Keratinocyte (primary cell): ENCODE measurements at regions not wholly inside any gene's neighbourhood (a gene's known extent, or its start where the extent isn't known, plus 50 kb on each side); places are given as distances from the start of the nearest gene placed in this dataset.

Experiments
- DNase-seq: peaks from one replicate; pipeline ENCODE4 v3.0.0-alpha.2; 2011; ENCODE audit warnings: low read depth, missing footprints, low spot score
- FAIRE-seq: peaks from 2 replicates; lab custom pipeline; 2011; peaks lifted over from hg19 to GRCh38; lab: Jason Lieb, UNC
- H2AFZ ChIP-seq: 2 replicates; pipeline ENCODE4 v1.6.0; 2012; ENCODE audit warnings: low read length, control low read depth, inconsistent platforms; ENCODE audit not compliant: control insufficient read depth
- H3K27ac ChIP-seq: 2 replicates; pipeline ENCODE4 v1.5.1; 2011; ENCODE audit warnings: low read length; ENCODE audit not compliant: control insufficient read depth, insufficient read depth
- H3K27me3 ChIP-seq: 3 replicates; pipeline ENCODE4 v1.6.0; 2011; ENCODE audit warnings: low read length; ENCODE audit not compliant: control insufficient read depth, insufficient read depth; ENCODE audit errors: extremely low read depth
- H3K36me3 ChIP-seq, 2 experiments: 2 replicates in 1 of 2; 3 replicates in 1 of 2; pipeline ENCODE4 v1.5.1; 2011; ENCODE audit warnings: low read length in 2 of 2, mild to moderate bottlenecking in 1 of 2; ENCODE audit not compliant: control insufficient read depth in 2 of 2, insufficient read depth in 2 of 2; ENCODE audit errors: extremely low read depth in 1 of 2
- H3K4me1 ChIP-seq: 3 replicates; pipeline ENCODE4 v1.5.1; 2011; ENCODE audit warnings: low read length; ENCODE audit not compliant: control insufficient read depth, insufficient read depth; ENCODE audit errors: extremely low read depth
- H3K4me2 ChIP-seq: 3 replicates; pipeline ENCODE4 v1.6.0; 2011; ENCODE audit warnings: low read depth, low read length; ENCODE audit not compliant: control insufficient read depth, insufficient read depth; ENCODE audit errors: extremely low read depth
- H3K4me3 ChIP-seq, 3 experiments: fragments of 200-600 bp in 1 of 3; sonication (generic) in 1 of 3; 2 replicates in 2 of 3; 3 replicates in 1 of 3; pipeline ENCODE4 v1.5.1; 2011 to 2016; ENCODE audit warnings: low read length in 3 of 3, mild to moderate bottlenecking in 3 of 3, control low read depth in 2 of 3, inconsistent platforms in 1 of 3, low read depth in 1 of 3, mixed read lengths in 1 of 3, mixed run types in 1 of 3, moderate library complexity in 1 of 3; ENCODE audit not compliant: control insufficient read depth in 2 of 3, insufficient read depth in 2 of 3; ENCODE audit errors: extremely low read depth in 1 of 3
- H3K79me2 ChIP-seq: 2 replicates; pipeline ENCODE4 v1.6.0; 2012; ENCODE audit warnings: low read length; ENCODE audit not compliant: control insufficient read depth, insufficient read depth
- H3K9ac ChIP-seq: 3 replicates; pipeline ENCODE4 v1.6.0; 2011; ENCODE audit warnings: low read length; ENCODE audit not compliant: control insufficient read depth, insufficient read depth; ENCODE audit errors: extremely low read depth
- H3K9me1 ChIP-seq: 3 replicates; pipeline ENCODE4 v1.6.0; 2011; ENCODE audit warnings: low read length; ENCODE audit not compliant: control insufficient read depth, insufficient read depth; ENCODE audit errors: extremely low read depth
- H3K9me3 ChIP-seq: 2 replicates; pipeline ENCODE4 v1.5.1; 2012; ENCODE audit warnings: low read depth, low read length; ENCODE audit not compliant: control insufficient read depth
- H4K20me1 ChIP-seq: 3 replicates; pipeline ENCODE4 v1.6.0; 2011; ENCODE audit warnings: low read length; ENCODE audit not compliant: control insufficient read depth, insufficient read depth; ENCODE audit errors: extremely low read depth
- CTCF ChIP-seq, 3 experiments: IDR thresholded peaks in 1 of 3; conservative IDR thresholded peaks in 1 of 3; optimal IDR thresholded peaks in 1 of 3; 2 replicates in 2 of 3; 3 replicates in 1 of 3; pipeline versions ENCODE3 to v1.5.1; 2011; ENCODE audit warnings: low read length in 3 of 3, mild to moderate bottlenecking in 3 of 3, moderate library complexity in 2 of 3, control low read depth in 1 of 3, inconsistent platforms in 1 of 3; ENCODE audit not compliant: insufficient read depth in 2 of 3; ENCODE audit errors: extremely low read depth in 1 of 3
- EZH2 ChIP-seq: IDR thresholded peaks from one replicate; pipeline ENCODE4 v1.6.1; 2012; ENCODE audit warnings: inconsistent platforms, mild to moderate bottlenecking, low read length, moderate library complexity
- dilution Hi-C: fragments of 300-500 bp; cut with MboI; formaldehyde crosslinking; loops from one replicate; pipeline ENCODE4 v1.7.0; 2020; ENCODE audit warnings: low sequenced_read_pairs; ENCODE audit not compliant: extremely low pct_ligation_motif_present

GRCh38 chr11:91310085-91310484 is 914.5 kb upstream of the FAT3 start:
- Histone ChIP-seq H3K36me3 (no peaks in the 10 kb centered on the region), H3K79me2 (no peaks in the 10 kb centered on the region), H3K9me1 (no peaks in the 10 kb centered on the region), H3K4me1 (no peaks in the 10 kb centered on the region), H3K27ac (no peak overlapping the region), H3K9me3 (no peaks in the 10 kb centered on the region), H3K9ac (no peak overlapping the region), H3K4me2 (no peak overlapping the region), H2AFZ (no peak overlapping the region), H3K4me3 (no peak overlapping the region), H3K27me3 (no peaks in the 10 kb centered on the region), H4K20me1 (no peaks in the 10 kb centered on the region)
- TF ChIP-seq CTCF (optimal IDR thresholded peaks at IDR 0.05 in 1 of 3, IDR thresholded peaks at IDR 0.05 in 1 of 3, conservative IDR thresholded peaks at IDR 0.05 in 1 of 3; ENCODE audit: extremely low read depth in 1 of 3, insufficient read depth in 2 of 3, low read length in 3 of 3) (no peak), EZH2 (no peak)
- DNase-seq (no peak), FAIRE-seq (no peak)
- dilution Hi-C loops = no loop called here

- Histone ChIP-seq H4K20me1 (no peaks in the 10 kb centered on the region), H2AFZ (no peak overlapping the region), H3K27ac (no peak overlapping the region), H3K9ac (no peak overlapping the region), H3K4me2 (no peak overlapping the region), H3K79me2 (no peaks in the 10 kb centered on the region), H3K4me1 (no peaks in the 10 kb centered on the region), H3K9me3 (no peaks in the 10 kb centered on the region), H3K4me3 (no peak overlapping the region), H3K36me3 (no peaks in the 10 kb centered on the region), H3K9me1 (no peaks in the 10 kb centered on the region), H3K27me3 (no peaks in the 10 kb centered on the region)
- no peak for DNase-seq
- FAIRE-seq = no peak
- TF ChIP-seq EZH2 (no peak), CTCF (optimal IDR thresholded peaks at IDR 0.05 in 1 of 3, IDR thresholded peaks at IDR 0.05 in 1 of 3, conservative IDR thresholded peaks at IDR 0.05 in 1 of 3; ENCODE audit: extremely low read depth in 1 of 3, insufficient read depth in 2 of 3, low read length in 3 of 3) (no peak)
- dilution Hi-C loops = no loop called here
Observed at GRCh38 chr11:91308069-91308468, 916.5 kb upstream of the FAT3 start.
